GM19455 (cell line): ENCODE measurements at regions not wholly inside any gene's neighbourhood (a gene's known extent, or its start where the extent isn't known, plus 50 kb on each side); places are given as distances from the start of the nearest gene placed in this dataset.

Experiments
- ATAC-seq: cut with Tn5 transposase; IDR thresholded peaks from one replicate; pipeline ENCODE4 v1.9.1; 2021; ENCODE audit not compliant: unreplicated experiment

DNA sequence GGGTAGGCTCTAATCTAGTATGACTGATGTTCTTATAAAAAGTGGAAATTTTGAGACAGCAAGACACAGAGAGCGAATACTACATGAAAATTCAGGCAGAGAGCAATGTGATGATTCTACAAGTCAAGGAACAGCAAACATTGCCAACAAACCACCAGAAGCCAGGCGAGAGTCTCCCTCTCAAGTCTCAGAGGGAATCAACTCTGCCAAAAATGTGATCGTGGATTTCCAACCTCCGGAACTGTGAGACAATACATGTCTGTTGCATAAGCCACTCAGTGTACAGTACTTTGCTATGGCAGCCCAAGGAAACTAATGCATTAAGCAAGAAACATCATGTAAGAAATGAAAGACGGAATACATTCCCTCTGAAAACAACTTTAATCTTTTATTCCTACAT lies 52.1 kb upstream of the CCNG1 start:
- ATAC-seq = no peak

- no peak for ATAC-seq
These were observed 51.6 kb upstream of the CCNG1 start for GRCh38 chr5:163385824-163386223.

GRCh38 chr5:163386352-163386751 lies 51.0 kb upstream of the CCNG1 start:
- no peak for ATAC-seq

DNA sequence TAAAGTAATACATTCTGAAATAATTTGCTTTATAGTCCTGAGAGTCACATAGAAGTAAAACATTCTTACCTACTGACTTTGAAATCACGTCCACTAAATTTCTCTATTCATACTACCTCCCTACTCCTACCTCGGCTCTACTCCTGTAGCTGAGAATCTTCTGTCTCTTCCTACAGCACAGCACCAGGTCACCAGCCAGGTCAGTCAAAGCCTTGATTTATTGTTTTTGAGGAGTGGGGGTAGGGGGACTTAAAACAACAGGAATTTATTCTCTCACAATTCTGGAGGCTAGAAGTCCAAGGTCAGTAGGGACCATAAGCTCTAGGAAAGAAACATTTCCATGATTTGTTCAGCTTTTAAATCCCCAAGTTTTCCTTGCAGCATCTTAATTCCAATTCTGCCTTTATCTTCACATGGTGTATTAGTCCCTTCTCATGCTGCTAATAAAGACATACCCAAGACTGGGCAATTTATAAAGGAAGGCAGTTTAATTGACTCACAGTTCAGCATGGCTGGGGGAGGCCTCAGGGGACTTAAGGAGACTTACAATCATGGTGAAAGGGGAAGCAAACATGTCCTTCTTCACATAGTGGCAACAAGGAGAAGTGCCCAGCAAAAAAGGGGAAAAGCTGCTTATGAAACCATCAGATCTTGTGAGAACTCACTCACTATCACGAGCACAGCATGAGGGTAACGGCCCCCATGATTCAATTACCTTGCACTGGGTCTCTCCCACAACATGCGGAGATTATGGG lies 49.6 kb upstream of the CCNG1 start:
- no peak for ATAC-seq
